ENCODE measurements at regions not wholly inside any gene's neighbourhood (a gene's known extent, or its start where the extent isn't known, plus 50 kb on each side); places are given as distances from the start of the nearest gene placed in this dataset.

- ATAC-seq (no peak), DNase-seq (no peak)
- Histone ChIP-seq H3K36me3 (no peaks in the 10 kb centered on the region), H3K27me3 (no peaks in the 10 kb centered on the region), H3K9me3 (no peaks in the 10 kb centered on the region), H3K4me3 (no peak overlapping the region), H3K4me1 (peaks cover 0 to 6% of the 10 kb centered on the region in 2 donors), H3K27ac (no peak overlapping the region)
- intact Hi-C loops (cut with DNase I; ENCODE audit: low total_unique reads) (no loop called here), in situ Hi-C loops (cut with MboI; ENCODE audit: low sequenced_read_pairs in 4 of 4) (no loop called here)
- no peak for TF ChIP-seq POLR2A (IDR thresholded peaks at IDR 0.05)
- no peak for TF ChIP-seq CTCF (IDR thresholded peaks at IDR 0.05 in 4 of 5, conservative IDR thresholded peaks at IDR 0.05 in 1 of 5)
Observed at GRCh38 chr9:84216151-84216550, 124.4 kb downstream of the SLC28A3 start.

- intact Hi-C loops (cut with DNase I; ENCODE audit: low total_unique reads): no loop called here
- peak in 1 of 2 donors; percentile 16 for ATAC-seq
- in situ Hi-C loops (cut with MboI; ENCODE audit: low sequenced_read_pairs in 4 of 4): no loop called here
- no peaks in the 10 kb centered on the region for H3K27me3 ChIP-seq
- H3K36me3 ChIP-seq: no peaks in the 10 kb centered on the region
- TF ChIP-seq POLR2A (IDR thresholded peaks at IDR 0.05): no peak
- TF ChIP-seq CTCF (IDR thresholded peaks at IDR 0.05 in 4 of 5, conservative IDR thresholded peaks at IDR 0.05 in 1 of 5): no peak
- H3K4me1 ChIP-seq: peaks cover 0 to 6% of the 10 kb centered on the region in 2 donors
- no peak overlapping the region for H3K27ac ChIP-seq
- DNase-seq: no peak
- no peaks in the 10 kb centered on the region for H3K9me3 ChIP-seq
- no peak overlapping the region for H3K4me3 ChIP-seq
Observed at GRCh38 chr9:84218322-84218721, 122.2 kb downstream of the SLC28A3 start.

GRCh38 chr9:84224246-84224645 lies 116.3 kb downstream of the SLC28A3 start:
- intact Hi-C loops (cut with DNase I; ENCODE audit: low total_unique reads) (no loop called here), in situ Hi-C loops (cut with MboI; ENCODE audit: low sequenced_read_pairs in 4 of 4) (no loop called here)
- no peaks in the 10 kb centered on the region for H3K36me3 ChIP-seq
- H3K27me3 ChIP-seq: no peaks in the 10 kb centered on the region
- no peaks in the 10 kb centered on the region for H3K4me1 ChIP-seq
- no peak for DNase-seq
- no peaks in the 10 kb centered on the region for H3K9me3 ChIP-seq
- H3K27ac ChIP-seq: no peak overlapping the region
- no peak for ATAC-seq
- no peak for TF ChIP-seq POLR2A (IDR thresholded peaks at IDR 0.05)
- no peak for TF ChIP-seq CTCF (IDR thresholded peaks at IDR 0.05 in 4 of 5, conservative IDR thresholded peaks at IDR 0.05 in 1 of 5)
- no peak overlapping the region for H3K4me3 ChIP-seq

Measured in gastrocnemius medialis (tissue), 4 donors.